GM18498 (cell line): ENCODE measurements at regions not wholly inside any gene's neighbourhood (a gene's known extent, or its start where the extent isn't known, plus 50 kb on each side); places are given as distances from the start of the nearest gene placed in this dataset.
"Not testable (repeated sequence)": the region's sequence is repeated elsewhere in the genome, so short reads cannot be mapped to it uniquely, and the experiment has no call there.

Experiments used
- ATAC-seq: cut with Tn5 transposase; IDR thresholded peaks from one replicate; pipeline ENCODE4 v1.9.1; 2021; ENCODE audit warnings: mild to moderate bottlenecking, moderate library complexity; ENCODE audit not compliant: unreplicated experiment

DNA sequence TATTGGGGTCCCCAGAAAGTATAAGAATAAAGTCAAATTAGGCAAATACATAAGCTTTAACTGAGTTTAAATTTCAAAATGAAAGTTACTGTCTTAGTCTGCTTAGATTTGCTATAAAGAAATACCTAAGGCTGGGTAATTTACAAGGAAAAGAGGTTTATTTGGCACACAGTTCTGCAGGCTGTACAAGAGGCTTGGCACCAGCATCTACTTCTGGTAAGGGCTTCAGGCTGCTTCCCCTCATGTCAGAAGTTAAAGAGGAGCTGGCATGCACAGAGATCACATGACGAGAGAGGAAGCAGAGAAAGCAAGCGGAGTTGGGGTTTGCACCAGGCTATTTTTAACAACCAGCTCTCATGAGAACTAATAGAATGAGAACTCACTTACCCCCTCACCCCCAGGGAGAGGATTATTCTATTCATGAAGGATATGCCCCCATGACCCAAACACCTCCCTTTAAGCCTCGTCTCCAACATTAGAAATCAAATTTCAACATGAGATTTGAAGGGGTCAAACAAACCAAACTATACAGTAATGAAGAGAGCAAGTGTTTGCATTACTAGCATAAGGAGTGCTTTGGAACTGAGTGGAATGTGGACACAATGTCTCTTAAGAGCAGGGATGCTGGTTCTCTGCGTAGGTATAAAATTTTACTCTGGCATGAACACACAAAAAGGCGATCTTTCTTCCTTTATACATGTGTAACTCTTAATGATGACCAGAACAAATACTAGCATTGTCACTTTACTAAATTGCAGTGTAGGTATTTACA is 292.8 kb upstream of the PMFBP1 start:
- ATAC-seq, result no peak

GRCh38 chr16:72464052-72464451 is 292.1 kb upstream of the PMFBP1 start:
- no peak for ATAC-seq

DNA sequence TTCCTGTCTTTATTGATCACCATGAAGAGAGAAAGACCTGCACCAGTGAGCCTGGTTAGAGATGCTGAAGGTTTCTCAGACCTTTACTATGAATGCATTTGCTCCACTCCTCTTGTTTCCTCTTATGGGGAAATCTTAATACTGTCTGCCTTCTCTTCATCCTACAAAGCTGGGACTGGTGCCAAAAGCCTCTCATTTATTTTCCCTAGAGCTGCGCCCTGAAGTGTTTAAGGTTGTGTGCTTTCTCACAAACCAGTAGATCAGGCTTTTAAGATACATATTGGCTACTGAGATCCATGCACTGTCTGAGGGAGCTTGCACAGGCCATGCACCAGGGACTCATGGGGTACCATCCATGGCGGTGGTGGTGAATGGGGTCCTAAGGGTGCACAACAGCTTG is 286.1 kb upstream of the PMFBP1 start:
- no peak for ATAC-seq

DNA sequence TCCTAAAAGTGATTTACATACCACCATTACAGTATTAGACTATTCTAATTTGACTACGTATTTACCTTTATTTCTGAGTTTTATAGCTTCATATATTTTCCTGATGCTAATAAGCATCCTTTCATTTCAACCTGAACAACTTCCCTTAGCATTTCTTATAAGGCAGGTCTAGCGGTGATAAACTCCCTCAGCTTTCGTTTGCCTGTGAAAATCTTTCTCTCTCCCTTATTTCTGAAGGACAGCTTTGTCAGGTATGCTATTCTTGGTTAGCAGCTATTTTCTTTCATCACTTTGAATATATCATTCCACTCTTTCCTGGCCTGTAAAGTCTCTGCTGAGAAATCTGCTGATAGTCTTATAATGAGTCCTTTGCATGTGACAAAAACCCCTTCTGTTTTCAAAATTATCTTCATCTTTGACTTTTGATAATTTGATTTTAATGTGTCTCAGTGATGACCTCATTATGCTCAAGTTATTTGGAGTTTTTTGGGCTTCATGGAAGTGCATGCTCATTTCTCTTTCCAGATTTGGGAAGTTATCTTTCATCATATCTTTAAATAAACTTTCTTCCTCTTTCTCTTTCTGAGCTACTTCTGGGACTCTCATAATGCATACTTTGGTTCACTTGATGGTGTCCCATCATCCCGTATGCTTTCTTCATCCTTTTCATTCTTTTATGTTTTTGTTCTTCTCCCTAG is 285.4 kb upstream of the PMFBP1 start:
- no peak for ATAC-seq

DNA sequence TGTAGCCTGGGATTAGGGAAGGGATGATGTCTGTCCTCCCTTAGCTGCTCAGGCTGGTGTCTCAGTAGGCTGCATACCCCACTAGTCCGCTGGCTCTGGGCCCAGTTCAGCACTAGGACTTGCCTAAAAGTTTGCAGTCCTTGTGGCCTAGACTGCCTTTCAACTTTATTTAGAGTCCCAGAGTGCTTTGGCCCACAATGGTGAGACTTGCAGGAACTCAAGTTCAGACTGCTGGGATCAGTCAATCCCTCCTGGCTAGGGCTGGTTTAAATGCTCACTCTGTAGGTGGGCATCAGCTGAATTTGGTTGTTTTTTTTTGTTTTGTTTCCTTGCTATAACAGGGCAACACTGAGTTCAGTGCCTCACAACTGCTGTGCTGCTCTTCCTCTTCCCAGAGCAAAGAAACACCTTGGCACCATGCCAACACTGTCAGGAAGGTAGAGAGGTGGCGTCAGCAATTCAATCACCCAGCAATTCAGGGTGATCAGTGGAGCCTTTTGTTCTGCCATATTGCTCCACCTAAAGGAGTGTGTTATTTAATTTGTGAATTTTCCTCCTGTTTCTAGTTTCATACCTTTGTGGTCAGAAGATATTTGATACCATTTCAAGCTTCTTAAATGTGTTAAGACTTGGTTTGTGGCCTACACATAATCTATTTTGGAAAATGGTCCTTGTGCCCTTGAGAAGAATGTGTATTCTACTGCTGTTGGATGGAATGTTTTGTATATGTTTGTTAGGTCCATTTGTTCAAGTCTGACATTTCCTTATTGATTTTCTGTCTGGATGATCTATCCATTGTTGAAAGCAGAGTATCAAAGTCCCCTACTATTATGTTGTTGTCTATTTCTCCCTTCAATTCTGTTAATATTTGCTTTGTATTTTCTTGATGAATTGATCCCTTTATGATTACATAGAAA is 284.0 kb upstream of the PMFBP1 start:
- ATAC-seq, result no peak

DNA sequence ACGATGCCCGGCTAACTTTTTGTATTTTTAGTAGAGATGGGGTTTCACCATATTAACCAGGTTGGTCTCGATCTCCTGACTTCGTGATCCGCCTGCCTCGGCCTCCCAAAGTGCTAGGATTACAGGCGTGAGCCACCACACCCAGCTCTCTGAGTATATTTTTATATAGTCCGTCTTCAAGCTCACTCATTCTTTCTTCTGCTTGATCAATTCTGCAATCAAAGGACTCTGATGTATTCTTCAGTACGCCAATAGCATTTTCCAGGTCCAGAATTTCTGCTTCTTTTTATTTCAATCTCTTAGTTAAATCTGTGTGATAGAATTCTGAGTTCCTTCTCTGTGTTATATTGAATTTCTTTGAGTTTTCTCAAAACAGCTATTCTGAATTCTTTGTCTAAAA is 281.9 kb upstream of the PMFBP1 start:
- ATAC-seq, result not testable (repeated sequence)

GRCh38 chr16:72444696-72445095 is 272.7 kb upstream of the PMFBP1 start:
- ATAC-seq, result no peak

DNA sequence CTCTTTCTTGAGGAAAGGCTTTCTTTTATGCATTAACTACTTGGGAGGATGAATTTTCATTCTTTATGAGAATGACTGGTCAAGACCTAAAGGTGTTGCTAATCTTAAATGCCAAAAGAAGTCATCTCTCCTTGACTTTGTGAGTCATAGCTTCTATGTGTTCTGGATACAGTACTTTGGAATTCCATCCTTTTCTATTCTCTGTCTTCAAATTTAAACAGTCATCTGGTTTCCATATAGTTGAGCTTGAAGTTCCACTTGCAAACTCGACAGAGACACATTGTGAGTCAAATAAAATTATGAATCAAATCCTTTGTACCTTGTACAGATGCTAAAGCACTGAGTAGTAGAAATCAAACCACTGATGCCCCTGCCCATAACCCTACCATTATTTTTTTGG is 271.9 kb upstream of the PMFBP1 start:
- no peak for ATAC-seq

DNA sequence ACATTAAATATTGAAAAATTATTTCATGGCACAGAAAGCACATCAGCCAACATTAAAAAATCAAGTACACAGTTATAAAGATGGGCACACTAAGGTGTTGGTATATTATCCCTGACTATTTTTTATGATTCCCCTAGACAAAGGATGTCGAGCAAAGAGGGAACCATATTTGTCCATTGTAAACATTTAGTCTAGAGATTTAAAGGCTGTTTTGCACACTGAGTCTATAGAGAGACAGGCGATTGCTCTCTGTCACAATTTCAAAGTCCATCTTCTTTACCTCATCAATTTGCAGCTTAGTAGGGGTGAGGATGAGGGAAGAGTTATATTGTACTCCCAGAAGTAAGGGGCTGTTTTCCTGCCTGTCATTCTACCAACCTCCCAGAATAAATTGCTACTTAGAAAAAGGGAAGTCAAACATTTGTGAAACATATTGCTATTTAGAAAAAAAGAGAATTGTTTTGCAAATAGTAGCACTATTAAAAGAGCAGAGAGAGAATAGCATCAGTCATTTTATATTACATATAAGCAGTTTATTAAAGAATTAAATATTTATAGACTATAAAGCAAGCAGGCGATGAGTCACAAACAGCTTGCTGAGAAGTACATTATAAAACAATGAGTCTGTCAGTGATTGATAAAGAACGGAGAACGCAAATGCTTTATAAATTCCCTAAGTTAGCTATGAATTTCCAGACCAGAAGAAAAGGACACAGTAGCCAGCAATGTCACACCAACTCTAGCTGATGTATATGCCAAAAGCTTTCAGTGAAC is 270.6 kb upstream of the PMFBP1 start:
- ATAC-seq, result no peak

- no peak for ATAC-seq
Observed at GRCh38 chr16:72437891-72438290, 265.9 kb upstream of the PMFBP1 start.

- ATAC-seq, result no peak
Observed at GRCh38 chr16:72434159-72434558, 262.2 kb upstream of the PMFBP1 start.

DNA sequence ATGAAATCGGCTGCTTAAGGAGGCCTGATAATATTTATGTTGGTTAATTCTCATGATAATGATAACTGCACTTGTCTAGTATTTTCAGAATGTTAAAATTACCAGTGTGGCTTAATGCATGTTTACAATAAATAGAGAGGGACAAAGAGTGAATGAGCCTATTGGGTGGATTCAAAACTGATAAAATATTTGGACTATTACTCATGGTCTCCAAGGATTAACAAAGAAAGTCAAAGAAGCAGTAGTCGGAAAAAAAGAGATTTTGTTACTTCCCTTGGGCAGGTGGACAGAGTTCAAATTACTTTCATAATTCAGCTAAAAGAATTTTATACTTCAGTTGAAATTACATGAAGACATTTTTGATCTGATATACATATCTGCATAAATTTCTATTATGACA is 258.2 kb upstream of the PMFBP1 start:
- ATAC-seq, result no peak

- ATAC-seq, result no peak
Observed at GRCh38 chr16:72429671-72430081, 257.7 kb upstream of the PMFBP1 start.

GRCh38 chr16:72428681-72429376 is 256.9 kb upstream of the PMFBP1 start:
- ATAC-seq, result no peak

DNA sequence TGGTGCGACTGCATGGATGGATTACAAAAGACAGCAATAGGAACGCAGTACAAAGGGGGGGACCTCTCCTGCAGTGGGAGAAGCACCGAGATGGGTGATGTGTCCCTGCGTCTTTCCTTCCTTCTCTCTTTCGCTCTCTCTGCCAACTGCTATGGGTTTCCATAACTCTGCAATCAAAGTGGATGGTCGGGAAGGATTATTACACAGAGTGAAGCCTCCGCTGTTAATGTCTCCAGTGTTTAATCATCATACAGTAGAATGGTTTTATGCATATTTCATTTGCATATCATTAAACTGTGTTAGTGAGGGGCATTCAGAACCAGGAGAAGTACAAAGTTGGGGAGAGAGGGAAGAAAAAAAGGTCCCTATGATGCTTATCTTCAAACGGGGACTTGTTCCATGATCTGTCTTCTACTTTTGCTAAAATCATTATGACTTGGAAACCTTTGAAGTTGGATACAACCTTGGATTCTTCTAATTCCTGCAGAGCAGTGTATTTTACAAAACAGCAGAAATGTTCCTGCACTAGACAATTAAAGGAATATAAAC is 255.9 kb upstream of the PMFBP1 start:
- no peak for ATAC-seq

- no peak for ATAC-seq
Observed at GRCh38 chr16:72427051-72427782, 255.3 kb upstream of the PMFBP1 start.

GRCh38 chr16:72426386-72426785 is 254.4 kb upstream of the PMFBP1 start:
- ATAC-seq, result no peak

DNA sequence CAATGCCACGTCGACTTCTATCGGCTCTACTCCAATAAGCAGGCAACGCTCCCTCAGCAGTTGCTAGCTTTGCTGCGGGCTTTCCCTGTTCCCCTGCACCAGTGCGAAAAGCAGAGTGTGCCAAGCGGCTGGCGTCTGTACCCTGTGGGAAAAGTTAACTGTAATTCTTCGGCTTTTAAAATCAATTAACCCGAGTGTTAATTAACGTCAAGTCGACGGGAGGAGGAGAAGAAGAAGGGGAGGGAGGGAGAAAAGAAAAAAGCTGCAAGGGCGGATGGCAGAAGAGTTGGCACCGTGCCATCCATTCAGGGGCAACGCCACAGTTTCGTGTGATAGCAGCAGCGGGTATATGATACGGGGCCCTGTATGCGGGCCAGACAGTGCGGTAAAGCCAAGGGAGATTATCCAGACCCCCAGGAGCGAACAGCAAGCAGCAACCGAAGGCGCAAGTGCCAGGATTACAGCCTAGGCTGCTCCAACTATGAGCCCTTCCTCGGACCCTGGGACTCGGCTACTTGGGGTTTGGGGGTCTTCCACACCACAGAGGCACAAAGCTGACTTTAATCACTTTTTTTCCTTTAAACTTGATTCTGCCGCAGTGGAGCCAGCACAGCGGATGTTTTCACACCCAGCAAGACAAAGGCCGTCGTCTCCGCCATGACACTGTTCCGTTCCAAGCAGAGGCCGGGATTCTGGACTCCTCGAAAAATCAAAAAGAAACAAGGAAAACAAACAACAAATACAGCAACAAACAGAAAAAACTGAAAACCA is 253.8 kb upstream of the PMFBP1 start:
- no peak for ATAC-seq
